WTC11 (cell line): ENCODE measurements at regions not wholly inside any gene's neighbourhood (a gene's known extent, or its start where the extent isn't known, plus 50 kb on each side); places are given as distances from the start of the nearest gene placed in this dataset.

Experiments used
- ATF3 ChIP-seq: sonication (generic); formaldehyde crosslinking; conservative IDR thresholded peaks from 2 replicates; pipeline ENCODE4 v1.8.1; 2022; ENCODE audit warnings: mild to moderate bottlenecking, missing genetic modification reagents
- CTCF ChIP-seq: fragments of 200-600 bp; IDR thresholded peaks from 2 replicates; pipeline ENCODE4 v1.8.0; 2022; ENCODE audit warnings: antibody characterized with exemption
- E2F4 ChIP-seq: sonication (generic); formaldehyde crosslinking; IDR thresholded peaks from 2 replicates; pipeline ENCODE4 v1.8.1; 2022; ENCODE audit warnings: low read depth, mild to moderate bottlenecking, moderate library complexity, missing genetic modification reagents, borderline replicate concordance
- MAX ChIP-seq: sonication (generic); formaldehyde crosslinking; IDR thresholded peaks from 2 replicates; pipeline ENCODE4 v1.8.0; 2022; ENCODE audit warnings: mild to moderate bottlenecking, missing genetic modification reagents
- SMAD3 ChIP-seq: sonication (generic); formaldehyde crosslinking; IDR thresholded peaks from 2 replicates; pipeline ENCODE4 v1.8.0; 2022; ENCODE audit warnings: missing genetic modification reagents, mild to moderate bottlenecking, borderline replicate concordance
- USF2 ChIP-seq: sonication (generic); formaldehyde crosslinking; IDR thresholded peaks from 2 replicates; pipeline ENCODE4 v1.8.1; 2023; ENCODE audit warnings: mild to moderate bottlenecking, missing genetic modification reagents, moderate library complexity

- no peak for TF ChIP-seq CTCF
- TF ChIP-seq E2F4 (CRISPR knock-in tag) = no peak
- no peak for TF ChIP-seq MAX
- TF ChIP-seq ATF3 (CRISPR knock-in tag) = no peak
- no peak for TF ChIP-seq SMAD3
- no peak for TF ChIP-seq USF2 (CRISPR knock-in tag)
Observed at GRCh38 chr9:135249711-135250110, 162.2 kb downstream of the OLFM1 start.
